Upper lobe of left lung (tissue), 4 donors: ENCODE measurements at regions not wholly inside any gene's neighbourhood (a gene's known extent, or its start where the extent isn't known, plus 50 kb on each side); places are given as distances from the start of the nearest gene placed in this dataset.

Experiments
- POLR2AphosphoS5 ChIP-seq, 2 donors: sonication (generic); formaldehyde crosslinking; IDR thresholded peaks; one replicate each; pipeline ENCODE4 v1.5.1; 2017; ENCODE audit warnings: antibody characterized with exemption in 2 of 2
- TF ChIP-seq, protein P1 (sequence below), 6 experiments: fragments of 450-650 bp in 4 of 6; fragments of 200-600 bp in 2 of 6; sonication (generic) in 2 of 6; IDR thresholded peaks; one replicate each; pipeline ENCODE4 v1.5.1; 2016 to 2019; ENCODE audit warnings: antibody characterized with exemption in 6 of 6

DNA sequence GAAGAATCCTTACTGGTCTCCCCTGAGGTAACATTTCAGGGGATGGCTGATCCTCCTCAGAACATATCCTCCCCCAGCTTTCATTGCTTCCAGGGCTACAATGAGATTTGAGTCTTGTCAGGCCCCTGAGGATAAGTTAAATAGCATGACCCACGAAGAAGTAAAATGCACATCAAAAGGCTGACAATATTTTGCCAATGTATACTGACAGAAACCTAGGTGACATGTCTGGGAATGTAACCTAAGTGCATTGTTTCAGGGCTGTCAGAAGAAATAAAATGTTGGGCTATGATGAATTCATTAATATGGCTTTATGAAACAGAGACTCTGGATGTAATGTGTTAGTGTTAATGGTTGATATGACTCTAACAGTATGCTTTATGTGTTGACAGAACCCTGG, 471.5 kb downstream of the HDGFL1 start:
- TF ChIP-seq, protein P1, sequence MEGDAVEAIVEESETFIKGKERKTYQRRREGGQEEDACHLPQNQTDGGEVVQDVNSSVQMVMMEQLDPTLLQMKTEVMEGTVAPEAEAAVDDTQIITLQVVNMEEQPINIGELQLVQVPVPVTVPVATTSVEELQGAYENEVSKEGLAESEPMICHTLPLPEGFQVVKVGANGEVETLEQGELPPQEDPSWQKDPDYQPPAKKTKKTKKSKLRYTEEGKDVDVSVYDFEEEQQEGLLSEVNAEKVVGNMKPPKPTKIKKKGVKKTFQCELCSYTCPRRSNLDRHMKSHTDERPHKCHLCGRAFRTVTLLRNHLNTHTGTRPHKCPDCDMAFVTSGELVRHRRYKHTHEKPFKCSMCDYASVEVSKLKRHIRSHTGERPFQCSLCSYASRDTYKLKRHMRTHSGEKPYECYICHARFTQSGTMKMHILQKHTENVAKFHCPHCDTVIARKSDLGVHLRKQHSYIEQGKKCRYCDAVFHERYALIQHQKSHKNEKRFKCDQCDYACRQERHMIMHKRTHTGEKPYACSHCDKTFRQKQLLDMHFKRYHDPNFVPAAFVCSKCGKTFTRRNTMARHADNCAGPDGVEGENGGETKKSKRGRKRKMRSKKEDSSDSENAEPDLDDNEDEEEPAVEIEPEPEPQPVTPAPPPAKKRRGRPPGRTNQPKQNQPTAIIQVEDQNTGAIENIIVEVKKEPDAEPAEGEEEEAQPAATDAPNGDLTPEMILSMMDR (IDR thresholded peaks at IDR 0.05): no peak
- TF ChIP-seq POLR2AphosphoS5 (IDR thresholded peaks at IDR 0.05): no peak
